ENCODE measurements at regions not wholly inside any gene's neighbourhood (a gene's known extent, or its start where the extent isn't known, plus 50 kb on each side); places are given as distances from the start of the nearest gene placed in this dataset.

DNA sequence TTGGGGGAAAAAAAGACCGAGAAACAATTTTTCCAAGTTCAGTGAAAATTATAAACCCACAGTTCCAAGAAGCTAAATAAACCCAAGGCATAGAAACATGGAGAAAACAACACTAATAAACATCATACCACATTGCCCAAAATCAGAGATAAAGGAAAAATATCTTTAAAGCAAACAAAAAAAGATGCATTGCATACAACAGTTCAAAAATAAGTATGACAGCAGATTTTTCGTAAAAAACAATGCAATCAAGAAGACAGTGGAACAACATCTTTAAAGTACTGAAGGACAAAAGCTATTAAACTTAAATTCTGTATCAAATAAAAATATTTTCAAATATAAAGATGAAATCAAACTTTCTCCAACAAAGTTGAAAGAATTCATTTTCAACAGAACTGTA is 921.3 kb downstream of the METTL15 start:
- no peak for DNase-seq

- no peak for DNase-seq
Measured at GRCh38 chr11:29027436-29027835, 919.2 kb downstream of the METTL15 start.

DNA sequence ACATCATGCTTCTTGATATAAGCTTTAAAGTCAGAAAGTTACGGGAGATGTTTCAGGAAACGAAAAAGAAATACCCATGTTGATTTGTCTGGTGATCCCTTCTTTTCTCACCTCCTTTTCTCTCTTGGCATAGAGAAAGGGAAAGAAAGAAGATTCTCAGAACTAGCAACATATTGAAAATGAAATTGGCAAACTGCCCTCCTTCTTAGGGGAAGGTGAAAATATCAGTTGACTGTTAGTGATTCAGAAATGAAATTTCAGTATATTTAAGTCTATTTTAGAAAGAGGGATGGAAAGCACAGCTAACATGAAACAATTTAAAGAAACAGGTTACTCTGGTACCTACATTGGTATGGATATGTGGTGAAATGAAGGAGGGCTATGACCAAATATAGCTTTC is 918.1 kb downstream of the METTL15 start:
- no peak for DNase-seq

DNA sequence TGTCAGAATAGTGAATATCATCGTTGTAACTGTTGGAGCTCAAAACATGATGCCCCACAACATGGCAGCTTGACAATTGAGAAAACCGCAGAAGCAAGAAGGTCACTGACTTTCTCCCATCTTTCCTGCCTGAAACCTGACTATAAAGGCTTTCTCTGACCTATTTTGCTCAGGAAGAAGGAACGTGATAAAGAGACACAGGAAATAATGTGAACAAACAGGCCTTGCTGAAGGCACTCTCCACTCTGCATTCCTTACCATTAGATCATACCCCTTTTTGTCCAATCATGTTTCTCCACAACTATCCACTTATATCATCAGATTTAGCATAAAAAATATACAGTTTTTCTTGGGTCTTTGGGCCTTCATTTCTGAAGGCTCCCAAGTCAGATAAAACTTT is 916.8 kb downstream of the METTL15 start:
- no peak for DNase-seq

DNA sequence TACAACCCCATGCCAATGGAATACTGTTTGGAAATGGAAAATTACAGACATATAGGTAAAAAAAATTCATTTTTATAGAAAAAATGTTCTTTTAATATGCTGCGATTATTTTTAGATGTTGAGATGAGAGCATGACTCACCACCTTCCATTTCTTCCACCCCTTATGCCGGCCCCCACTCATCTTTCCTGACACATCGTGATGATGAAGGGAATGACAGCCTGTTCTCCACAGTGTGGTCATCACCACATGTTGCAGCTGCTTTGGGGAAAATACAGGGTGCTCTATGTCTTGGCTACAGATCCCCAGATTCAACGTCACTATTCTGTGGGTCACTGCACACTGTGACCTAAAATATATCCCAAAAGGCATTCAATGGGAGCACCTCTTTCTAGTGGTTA is 916.2 kb downstream of the METTL15 start:
- DNase-seq = no peak

- DNase-seq = no peak
Measured at GRCh38 chr11:29023761-29024160, 915.6 kb downstream of the METTL15 start.

GRCh38 chr11:29022676-29023075 is 914.5 kb downstream of the METTL15 start:
- no peak for DNase-seq

DNA sequence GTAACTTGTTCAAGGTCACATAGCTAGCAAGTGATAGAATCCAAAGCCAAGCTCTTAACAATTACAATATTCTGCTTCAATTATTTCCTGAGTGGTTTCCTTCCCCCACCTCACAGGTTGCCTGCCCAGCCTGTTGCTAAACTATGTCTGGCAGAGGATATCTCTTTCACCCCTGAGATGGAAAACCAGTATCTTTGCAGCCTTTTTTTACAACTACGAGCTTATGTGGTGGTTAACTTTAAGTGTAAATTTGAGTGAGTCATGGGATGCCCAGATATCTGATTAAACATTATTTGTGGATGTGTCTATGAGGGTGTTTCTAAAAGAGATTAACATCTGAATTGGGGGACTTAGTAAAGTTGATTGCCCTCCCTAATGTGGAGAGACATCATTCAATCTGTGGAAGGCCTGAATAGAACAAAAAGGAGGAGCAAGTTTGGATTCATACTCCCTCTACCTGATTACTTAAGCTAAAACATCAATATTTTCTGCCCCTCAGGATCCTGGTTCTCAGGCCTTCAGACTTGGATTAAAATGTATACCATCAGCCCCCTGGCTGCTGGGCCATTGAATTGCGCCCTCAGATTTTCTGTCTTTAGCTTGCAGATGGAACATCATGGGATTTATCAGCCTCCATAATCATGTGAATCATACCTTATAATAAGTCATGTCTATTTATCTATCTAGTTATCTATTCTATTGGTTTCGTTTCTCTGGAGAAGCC is 911.9 kb downstream of the METTL15 start:
- no peak for DNase-seq

- DNase-seq = no peak
Measured at GRCh38 chr11:29018631-29019030, 910.4 kb downstream of the METTL15 start.

GRCh38 chr11:29017941-29018340 is 909.8 kb downstream of the METTL15 start:
- DNase-seq = no peak

- DNase-seq = no peak
Measured at GRCh38 chr11:29012507-29012906, 904.3 kb downstream of the METTL15 start.

- DNase-seq = no peak
Measured at GRCh38 chr11:29009426-29009825, 901.2 kb downstream of the METTL15 start.

- no peak for DNase-seq
Measured at GRCh38 chr11:29008481-29008880, 900.3 kb downstream of the METTL15 start.

DNA sequence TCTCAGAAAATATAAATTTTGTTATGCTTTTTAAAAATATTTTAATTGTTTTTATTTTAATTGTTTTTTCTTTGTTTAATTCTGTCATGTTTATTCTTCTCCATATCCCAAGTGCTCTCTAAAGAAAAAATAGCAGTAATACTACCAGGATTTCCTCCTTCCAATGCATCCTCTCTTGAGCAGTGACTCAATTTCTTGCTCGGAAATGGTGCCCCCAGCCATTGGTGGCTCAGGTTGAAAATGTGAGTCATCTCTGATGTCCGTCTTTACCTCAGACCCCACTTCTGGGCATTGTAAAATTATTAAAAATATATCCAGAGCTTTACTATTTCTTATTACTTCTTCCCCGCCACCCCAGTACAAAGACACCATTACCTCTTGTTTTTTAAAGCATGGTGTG is 898.5 kb downstream of the METTL15 start:
- DNase-seq = no peak

GRCh38 chr11:29005401-29005980 is 897.3 kb downstream of the METTL15 start:
- no peak for DNase-seq

DNA sequence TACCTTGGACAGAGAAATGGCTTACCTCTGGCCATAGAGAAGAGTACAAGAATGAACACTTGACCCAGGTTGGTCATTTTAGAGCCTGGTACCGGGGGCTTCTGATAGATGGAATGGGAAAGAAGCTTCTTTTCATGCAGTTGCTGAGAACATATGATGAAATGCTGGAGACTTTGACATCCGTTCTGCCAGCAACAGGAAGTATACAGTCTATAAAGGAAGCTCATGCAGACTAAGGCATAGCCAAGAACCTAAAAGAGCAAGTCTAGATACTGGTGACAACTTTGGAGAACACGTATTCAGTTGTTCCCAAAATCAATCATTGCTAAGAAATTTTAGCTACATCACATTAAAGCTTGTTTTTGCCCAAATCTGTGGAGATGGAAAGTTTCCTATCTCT is 894.6 kb downstream of the METTL15 start:
- DNase-seq = no peak

DNA sequence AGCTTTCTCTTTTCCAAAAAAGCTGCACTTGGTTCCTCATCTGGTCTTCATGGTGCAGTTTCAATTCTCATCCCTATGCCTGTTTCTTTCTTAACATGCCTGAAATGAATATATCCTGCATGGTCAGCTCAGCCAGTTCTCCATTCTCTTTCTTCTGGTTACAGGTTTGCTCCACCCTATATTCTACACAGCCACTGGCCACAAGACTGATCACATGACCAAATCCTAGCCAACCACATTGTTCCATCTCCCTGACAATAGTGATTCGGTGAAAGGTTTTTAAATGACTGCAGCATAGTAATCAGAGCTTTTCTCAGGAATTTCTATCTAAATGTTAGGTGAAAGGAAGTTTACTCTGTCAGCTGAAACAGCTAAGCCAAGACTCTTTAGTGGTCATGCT is 891.4 kb downstream of the METTL15 start:
- no peak for DNase-seq

DNA sequence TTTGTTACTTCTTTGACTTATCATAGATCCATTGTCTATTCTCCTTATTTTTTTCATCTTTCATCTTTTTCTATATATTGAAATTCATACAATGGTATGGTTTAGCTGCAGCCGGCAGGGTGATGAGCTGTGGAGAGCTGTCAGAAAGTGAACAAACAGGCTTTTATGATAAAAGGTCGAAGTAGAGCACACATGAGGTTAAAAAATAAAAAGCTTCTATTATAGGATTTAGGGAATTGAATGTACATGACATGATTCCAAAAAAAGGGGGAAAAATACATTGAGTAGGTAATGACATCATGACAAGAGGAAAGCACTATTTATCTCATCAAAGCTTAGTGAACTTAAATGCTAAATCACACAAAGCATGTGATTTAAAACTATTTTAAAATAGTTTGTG is 884.8 kb downstream of the METTL15 start:
- DNase-seq = no peak

GRCh38 chr11:28984231-28984630 is 876.0 kb downstream of the METTL15 start:
- no peak for DNase-seq

GRCh38 chr11:28983780-28984179 is 875.6 kb downstream of the METTL15 start:
- DNase-seq = no peak

- no peak for DNase-seq
Measured at GRCh38 chr11:28981381-28981780, 873.2 kb downstream of the METTL15 start.

DNA sequence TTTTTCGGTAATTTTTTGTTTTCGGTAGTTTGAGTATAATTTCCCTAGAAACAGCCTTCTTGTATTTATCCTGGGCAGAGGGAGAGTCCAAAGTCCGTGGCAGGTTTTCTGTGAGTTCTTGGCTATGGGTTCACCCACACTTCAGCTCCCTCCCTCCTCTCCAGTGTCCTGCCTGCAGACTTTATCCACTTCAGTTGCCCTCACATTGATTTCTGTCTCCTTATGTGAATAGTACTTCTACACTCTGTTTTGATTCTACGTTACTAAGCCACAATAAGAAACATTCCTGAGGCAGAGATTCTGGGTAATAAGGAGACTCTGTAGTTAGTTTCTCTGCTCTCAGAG is 868.6 kb downstream of the METTL15 start:
- DNase-seq = no peak

GRCh38 chr11:28976012-28976800 is 868.0 kb downstream of the METTL15 start:
- DNase-seq = no peak

DNA sequence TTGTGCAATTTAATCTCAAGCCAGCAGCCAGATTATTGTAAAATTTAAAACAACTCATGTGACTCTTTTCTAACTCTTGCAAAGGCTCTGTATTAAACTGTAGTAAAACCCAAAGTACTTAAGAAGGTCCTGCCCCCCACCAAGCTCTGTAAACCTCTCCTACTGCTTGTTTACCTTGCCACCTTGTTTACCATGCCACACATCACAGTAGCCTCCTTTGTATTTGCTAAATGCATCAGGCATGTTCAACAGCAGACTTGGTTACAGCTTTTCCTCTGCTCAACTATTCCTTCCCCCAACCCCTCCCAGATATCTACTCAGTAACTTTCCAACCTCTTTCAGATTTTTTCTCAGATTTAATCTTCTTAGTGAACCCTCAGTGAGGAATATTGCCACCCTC is 861.6 kb downstream of the METTL15 start:
- no peak for DNase-seq

All from hindlimb muscle (tissue), 1 donor.